ENCODE measurements at regions not wholly inside any gene's neighbourhood (a gene's known extent, or its start where the extent isn't known, plus 50 kb on each side); places are given as distances from the start of the nearest gene placed in this dataset.

- no peak for TF ChIP-seq CTCF (IDR thresholded peaks at IDR 0.05)
- no peak for TF ChIP-seq EP300 (IDR thresholded peaks at IDR 0.05)
- TF ChIP-seq POLR2A (IDR thresholded peaks at IDR 0.05), result no peak
Measured at GRCh38 chr12:105882404-105882803, 256.4 kb downstream of the NUAK1 start.

Data from ovary (tissue), 3 donors.